HG02870 (cell line): ENCODE measurements at regions not wholly inside any gene's neighbourhood (a gene's known extent, or its start where the extent isn't known, plus 50 kb on each side); places are given as distances from the start of the nearest gene placed in this dataset.

Source experiments
- ATAC-seq: cut with Tn5 transposase; IDR thresholded peaks from one replicate; pipeline ENCODE4 v1.9.1; 2021; ENCODE audit warnings: mild to moderate bottlenecking, moderate library complexity; ENCODE audit not compliant: unreplicated experiment

GRCh38 chr2:120826716-120827410 lies 91.2 kb downstream of the GLI2 start:
- no peak for ATAC-seq

GRCh38 chr2:120828066-120828465 lies 92.4 kb downstream of the GLI2 start:
- no peak for ATAC-seq

GRCh38 chr2:120828829-120829632 lies 93.4 kb downstream of the GLI2 start:
- no peak for ATAC-seq

GRCh38 chr2:120829633-120830025 lies 94.0 kb downstream of the GLI2 start:
- ATAC-seq = no peak

GRCh38 chr2:120830096-120830830 lies 94.6 kb downstream of the GLI2 start:
- ATAC-seq = no peak

GRCh38 chr2:120831086-120831485 lies 95.4 kb downstream of the GLI2 start:
- no peak for ATAC-seq

GRCh38 chr2:120831891-120832290 lies 96.2 kb downstream of the GLI2 start:
- no peak for ATAC-seq

- no peak for ATAC-seq
Observed at GRCh38 chr2:120832296-120833070, 96.8 kb downstream of the GLI2 start.

- ATAC-seq = no peak
Observed at GRCh38 chr2:120833127-120833675, 97.5 kb downstream of the GLI2 start.

- no peak for ATAC-seq
Observed at GRCh38 chr2:120834206-120834605, 98.5 kb downstream of the GLI2 start.

- no peak for ATAC-seq
Observed at GRCh38 chr2:120836281-120836680, 100.6 kb downstream of the GLI2 start.

GRCh38 chr2:120840795-120841487 lies 105.3 kb downstream of the GLI2 start:
- ATAC-seq = no peak

- no peak for ATAC-seq
Observed at GRCh38 chr2:120842456-120843439, 107.1 kb downstream of the GLI2 start.

- ATAC-seq = no peak
Observed at GRCh38 chr2:120844070-120844738, 108.5 kb downstream of the GLI2 start.

GRCh38 chr2:120845277-120845676 lies 109.6 kb downstream of the GLI2 start:
- no peak for ATAC-seq

- no peak for ATAC-seq
Observed at GRCh38 chr2:120846406-120847095, 110.9 kb downstream of the GLI2 start.

GRCh38 chr2:120847700-120848321 lies 112.1 kb downstream of the GLI2 start:
- ATAC-seq = no peak
